ENCODE measurements at regions not wholly inside any gene's neighbourhood (a gene's known extent, or its start where the extent isn't known, plus 50 kb on each side); places are given as distances from the start of the nearest gene placed in this dataset.
A peak's percentile ranks its signal among the peaks of the same experiment; 100 is the strongest.
"Not testable (repeated sequence)": the region's sequence is repeated elsewhere in the genome, so short reads cannot be mapped to it uniquely, and the experiment has no call there.

- DNase-seq: no peak
These were observed 1830.0 kb upstream of the DEFB115 start for GRCh38 chr20:29427201-29428060.

GRCh38 chr20:29430531-29430930 lies 1826.9 kb upstream of the DEFB115 start:
- DNase-seq: no peak

GRCh38 chr20:29440721-29441120 lies 1816.7 kb upstream of the DEFB115 start:
- DNase-seq: not testable (repeated sequence)

GRCh38 chr20:29443206-29443781 lies 1814.2 kb upstream of the DEFB115 start:
- peak; percentile 40 for DNase-seq

GRCh38 chr20:29443819-29444218 lies 1813.6 kb upstream of the DEFB115 start:
- no peak for DNase-seq

- peak; percentile 43 for DNase-seq
These were observed 1812.2 kb upstream of the DEFB115 start for GRCh38 chr20:29445050-29445907.

GRCh38 chr20:29447517-29448484 lies 1809.7 kb upstream of the DEFB115 start:
- DNase-seq: not testable (repeated sequence)

GRCh38 chr20:29448806-29449470 lies 1808.5 kb upstream of the DEFB115 start:
- DNase-seq: no peak

- no peak for DNase-seq
These were observed 1805.3 kb upstream of the DEFB115 start for GRCh38 chr20:29452186-29452585.

- not testable (repeated sequence) for DNase-seq
These were observed 1800.3 kb upstream of the DEFB115 start for GRCh38 chr20:29456987-29457693.

GRCh38 chr20:29472606-29473005 lies 1784.9 kb upstream of the DEFB115 start:
- no peak for DNase-seq

- not testable (repeated sequence) for DNase-seq
These were observed 1764.6 kb upstream of the DEFB115 start for GRCh38 chr20:29492840-29493239.

- not testable (repeated sequence) for DNase-seq
These were observed 1760.7 kb upstream of the DEFB115 start for GRCh38 chr20:29496767-29497166.

GRCh38 chr20:29497261-29497671 lies 1760.2 kb upstream of the DEFB115 start:
- DNase-seq: peak; percentile 83

GRCh38 chr20:29497684-29498083 lies 1759.8 kb upstream of the DEFB115 start:
- not testable (repeated sequence) for DNase-seq

- DNase-seq: not testable (repeated sequence)
These were observed 1756.7 kb upstream of the DEFB115 start for GRCh38 chr20:29500738-29501137.

GRCh38 chr20:29514634-29515033 lies 1742.8 kb upstream of the DEFB115 start:
- DNase-seq: not testable (repeated sequence)

GRCh38 chr20:29516847-29517246 lies 1740.6 kb upstream of the DEFB115 start:
- DNase-seq: not testable (repeated sequence)

- DNase-seq: not testable (repeated sequence)
These were observed 1737.7 kb upstream of the DEFB115 start for GRCh38 chr20:29519610-29520241.

- DNase-seq: peak; percentile 21
These were observed 1723.8 kb upstream of the DEFB115 start for GRCh38 chr20:29533566-29534177.
